A549 (cell line): ENCODE measurements at regions not wholly inside any gene's neighbourhood (a gene's known extent, or its start where the extent isn't known, plus 50 kb on each side); places are given as distances from the start of the nearest gene placed in this dataset.

ENCODE experiments used
- ATAC-seq, 2 experiments: fragments of 200-7000 bp in 1 of 2; fragments of >200 bp in 1 of 2; cut with Nextera tagmentation in 1 of 2; cut with Tn5 transposase in 1 of 2; 3 replicates each; pipeline versions ENCODE4 v1.8.0 to v1.9.1; 2018 to 2020; ENCODE audit warnings: mild to moderate bottlenecking in 1 of 2, moderate library complexity in 1 of 2
- CTCF ChIA-PET: fragments of 300-600 bp; sonication (Branson Sonifier 250); formaldehyde crosslinking; extraction: SDS; loops from one replicate; lab custom pipeline; 2021; ENCODE audit warnings: antibody characterized with exemption, inconsistent platforms; lab: Yijun Ruan, JAX
- POLR2A ChIA-PET: fragments of 350-600 bp; formaldehyde crosslinking; extraction: SDS; loops from one replicate; lab custom pipeline; 2021; ENCODE audit warnings: antibody characterized with exemption, inconsistent platforms; lab: Yijun Ruan, JAX
- DNase-seq, 2 experiments: peaks; one replicate each; pipeline versions ENCODE4 v3.0.0 to v3.0.0-alpha.2; 2011 to 2016; ENCODE audit warnings: low read depth in 1 of 2, low spot score in 1 of 2
- FAIRE-seq: peaks from 2 replicates; lab custom pipeline; 2011; peaks lifted over from hg19 to GRCh38; lab: Jason Lieb, UNC
- H3K27ac ChIP-seq, 2 experiments: fragments of >200 bp; sonication (Bioruptor Twin); formaldehyde crosslinking; 3 replicates each; pipeline ENCODE4 v1.5.1; 2016 to 2017
- H3K4me1 ChIP-seq: fragments of >200 bp; sonication (Bioruptor Twin); formaldehyde crosslinking; 3 replicates; pipeline ENCODE4 v1.6.1; 2016
- H3K4me2 ChIP-seq: fragments of >200 bp; sonication (Bioruptor Twin); formaldehyde crosslinking; 3 replicates; pipeline ENCODE4 v1.6.1; 2016
- H3K4me3 ChIP-seq: fragments of >200 bp; sonication (Bioruptor Twin); formaldehyde crosslinking; 3 replicates; pipeline ENCODE4 v1.5.1; 2016
- H3K9me3 ChIP-seq: fragments of >200 bp; sonication (Bioruptor Twin); formaldehyde crosslinking; 3 replicates; pipeline ENCODE4 v1.6.1; 2016
- BCL3 ChIP-seq: fragments of >200 bp; sonication (Bioruptor Twin); formaldehyde crosslinking; IDR thresholded peaks from 3 replicates; pipeline ENCODE4 v1.6.1; 2016
- EHMT2 ChIP-seq: fragments of 200-600 bp; sonication (generic); IDR thresholded peaks from 2 replicates; pipeline ENCODE4 v1.6.1; 2016; ENCODE audit warnings: antibody characterized with exemption, low read depth, mild to moderate bottlenecking, moderate library complexity
- EP300 ChIP-seq, 2 experiments: fragments of >200 bp; sonication (Bioruptor Twin); formaldehyde crosslinking; IDR thresholded peaks; 2 replicates in 1 of 2; 3 replicates in 1 of 2; pipeline ENCODE4 v1.6.1; 2016 to 2017
- HMGXB4 ChIP-seq: fragments of 250-450 bp; sonication (Bioruptor Pico); IDR thresholded peaks from 2 replicates; pipeline ENCODE4 v1.5.0; 2021; ENCODE audit warnings: mild to moderate bottlenecking, moderate library complexity, borderline replicate concordance
- MAZ ChIP-seq: fragments of 150-350 bp; IDR thresholded peaks from 2 replicates; pipeline ENCODE4 v1.6.1; 2014; ENCODE audit warnings: antibody characterized with exemption, low read depth, low read length, borderline replicate concordance
- MYC ChIP-seq: IDR thresholded peaks from 2 replicates; pipeline ENCODE4 v1.6.1; 2012; ENCODE audit warnings: mild to moderate bottlenecking, inconsistent platforms, low read length, improper control_type of control experiment, borderline replicate concordance
- NPAS2 ChIP-seq: fragments of 250-450 bp; sonication (Bioruptor Pico); IDR thresholded peaks from 2 replicates; pipeline ENCODE4 v1.8.0; 2022; ENCODE audit warnings: mild to moderate bottlenecking, moderate library complexity, borderline replicate concordance
- RARB ChIP-seq: fragments of 250-450 bp; sonication (Bioruptor Pico); IDR thresholded peaks from 2 replicates; pipeline ENCODE4 v1.8.0; 2021; ENCODE audit warnings: mild to moderate bottlenecking, moderate library complexity
- SMC3 ChIP-seq: fragments of >200 bp; sonication (Bioruptor Twin); formaldehyde crosslinking; IDR thresholded peaks from 3 replicates; pipeline ENCODE4 v1.6.1; 2018; ENCODE audit warnings: inconsistent platforms
- SREBF2 ChIP-seq: fragments of 450-650 bp; IDR thresholded peaks from 2 replicates; pipeline ENCODE4 v1.6.1; 2014; ENCODE audit warnings: mild to moderate bottlenecking, moderate library complexity
- TP53 ChIP-seq: fragments of 250-450 bp; sonication (Bioruptor Pico); IDR thresholded peaks from 2 replicates; pipeline ENCODE4 v1.5.0; 2021; ENCODE audit warnings: mild to moderate bottlenecking, moderate library complexity
- USF2 ChIP-seq: fragments of 450-650 bp; IDR thresholded peaks from 2 replicates; pipeline ENCODE4 v1.6.1; 2014; ENCODE audit warnings: antibody characterized with exemption
- ZFP36 ChIP-seq: fragments of 450-650 bp; IDR thresholded peaks from 2 replicates; pipeline ENCODE4 v1.6.1; 2014; ENCODE audit warnings: borderline replicate concordance; ENCODE audit not compliant: partially characterized antibody
- WGBS: methylation state at CpG from one replicate; pipeline ENCODE4 v1.1.6; 2017; ENCODE audit errors: missing lambda C conversion rate; 5-methylcytosine and 5-hydroxymethylcytosine counted together

GRCh38 chr7:155231241-155231800 is 66.4 kb upstream of the INSIG1 start (continued):
- TF ChIP-seq HMGXB4 (CRISPR knock-in tag) = no peak
- no peak for TF ChIP-seq TP53 (CRISPR knock-in tag)
- TF ChIP-seq USF2 = no peak
- no peak for TF ChIP-seq EHMT2
- TF ChIP-seq MAZ = no peak
- TF ChIP-seq SREBF2 = no peak

- ChIA-PET POLR2A (no interaction called here), CTCF (no interaction called here)
- WGBS = 89% methylated on average over 12 of the region's 12 CpGs
- FAIRE-seq (no peak), ATAC-seq (no peak), DNase-seq (no peak)
- TF ChIP-seq MYC = no peak
- no peak for TF ChIP-seq SMC3
- TF ChIP-seq NPAS2 (CRISPR knock-in tag) = no peak
- TF ChIP-seq ZFP36 = no peak
- TF ChIP-seq USF2 = no peak
- TF ChIP-seq BCL3 = no peak
- no peak for TF ChIP-seq EHMT2
- Histone ChIP-seq H3K9me3 (no peaks in the 10 kb centered on the region), H3K4me1 (peaks cover 45% of the 10 kb centered on the region), H3K4me2 (no peak overlapping the region), H3K4me3 (no peak overlapping the region), H3K27ac (peak overlapping the region in 1 of 2 experiments; percentile 67; a peak in 2 of 6 replicates)
Measured at GRCh38 chr7:155231941-155232340, 65.7 kb upstream of the INSIG1 start.

- ChIA-PET POLR2A (no interaction called here), CTCF (interaction anchor here (1.0 kb wide), 1 partner anchor 18 kb away, joined by 3 read pairs; no protein-coding TSS in a partner anchor)
- Histone ChIP-seq H3K4me3 (no peak overlapping the region), H3K9me3 (no peaks in the 10 kb centered on the region), H3K4me2 (no peak overlapping the region), H3K4me1 (peaks cover 45% of the 10 kb centered on the region), H3K27ac (0 out of 6 replicates have a peak overlapping the region, but pooled peaks of 1 of the 2 experiments have one; percentile 18)
- 88% methylated on average over 12 of the region's 12 CpGs for WGBS
- TF ChIP-seq RARB (CRISPR knock-in tag) = no peak
- TF ChIP-seq EP300 (IDR thresholded peaks at IDR 0.05) = no peak
- FAIRE-seq (no peak), ATAC-seq (no peak), DNase-seq (no peak)
Measured at GRCh38 chr7:155232911-155233310, 64.8 kb upstream of the INSIG1 start.
